ENCODE measurements at regions not wholly inside any gene's neighbourhood (a gene's known extent, or its start where the extent isn't known, plus 50 kb on each side); places are given as distances from the start of the nearest gene placed in this dataset.

GRCh38 chr21:21714426-21714825, 716.2 kb downstream of the NCAM2 start:
- H3K9me3 ChIP-seq (ENCODE audit: insufficient read depth, low read length), result no peaks in the 10 kb centered on the region
- H3K79me2 ChIP-seq (ENCODE audit: low read length), result no peaks in the 10 kb centered on the region
- H3K27ac ChIP-seq (ENCODE audit: low read length), result no peak overlapping the region
- H3K9ac ChIP-seq (ENCODE audit: low read length), result no peak overlapping the region
- H4K20me1 ChIP-seq (ENCODE audit: insufficient read depth, low read length), result no peaks in the 10 kb centered on the region
- TF ChIP-seq CTCF (IDR thresholded peaks at IDR 0.05; ENCODE audit: low read depth, low read length), result no peak
- TF ChIP-seq EZH2phosphoT487 (IDR thresholded peaks at IDR 0.05; ENCODE audit: low read depth), result no peak
- no peak overlapping the region for H3K4me3 ChIP-seq (ENCODE audit: low read length)
- no peak overlapping the region for H2AFZ ChIP-seq (ENCODE audit: low read depth, low read length)
- no peak overlapping the region for H3K4me2 ChIP-seq (ENCODE audit: low read length)
- H3K27me3 ChIP-seq (ENCODE audit: low read depth, low read length), result no peaks in the 10 kb centered on the region
- H3K36me3 ChIP-seq (replicated peaks; ENCODE audit: low read depth, low read length), result no peaks in the 10 kb centered on the region
- no peaks in the 10 kb centered on the region for H3K4me1 ChIP-seq (ENCODE audit: low read length)

DNA sequence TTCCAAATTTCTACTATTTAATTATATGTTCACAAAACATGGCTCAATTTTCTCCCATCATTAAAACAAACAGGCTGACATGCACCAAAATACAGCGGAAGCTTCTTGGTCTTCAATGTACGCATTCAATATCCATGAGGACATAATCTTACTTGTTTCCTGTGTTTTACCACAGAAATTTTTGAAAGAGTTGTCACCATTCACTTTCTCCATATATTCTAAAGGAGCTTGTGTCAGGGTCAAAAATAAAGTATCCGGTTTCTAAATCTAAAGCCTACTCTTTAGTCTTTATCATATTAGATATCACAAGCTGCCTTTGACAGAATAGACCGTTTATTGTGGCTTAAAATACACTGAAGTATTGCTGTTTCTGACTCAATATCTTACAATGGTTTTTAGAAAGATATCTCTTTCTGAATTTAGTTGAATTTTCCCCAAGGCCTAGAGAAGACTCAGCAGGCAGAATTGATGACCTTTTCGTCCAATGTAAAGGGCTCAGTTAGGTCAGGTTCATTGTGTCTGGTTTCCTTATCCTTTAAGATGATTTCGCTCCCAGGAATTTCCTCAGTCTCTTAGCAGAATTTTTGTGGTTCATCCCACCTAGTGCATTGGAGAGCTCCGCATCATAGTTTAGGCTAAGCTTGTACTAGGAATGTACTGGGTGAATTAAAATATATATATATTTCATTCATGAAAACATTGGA, 717.2 kb downstream of the NCAM2 start:
- H4K20me1 ChIP-seq (ENCODE audit: insufficient read depth, low read length), result no peaks in the 10 kb centered on the region
- no peak overlapping the region for H3K4me2 ChIP-seq (ENCODE audit: low read length)
- H3K79me2 ChIP-seq (ENCODE audit: low read length), result no peaks in the 10 kb centered on the region
- no peak overlapping the region for H3K4me3 ChIP-seq (ENCODE audit: low read length)
- H3K9me3 ChIP-seq (ENCODE audit: insufficient read depth, low read length), result no peaks in the 10 kb centered on the region
- no peaks in the 10 kb centered on the region for H3K4me1 ChIP-seq (ENCODE audit: low read length)
- no peak overlapping the region for H2AFZ ChIP-seq (ENCODE audit: low read depth, low read length)
- TF ChIP-seq EZH2phosphoT487 (IDR thresholded peaks at IDR 0.05; ENCODE audit: low read depth) (no peak), CTCF (IDR thresholded peaks at IDR 0.05; ENCODE audit: low read depth, low read length) (no peak)
- no peaks in the 10 kb centered on the region for H3K36me3 ChIP-seq (replicated peaks; ENCODE audit: low read depth, low read length)
- H3K9ac ChIP-seq (ENCODE audit: low read length), result no peak overlapping the region
- H3K27ac ChIP-seq (ENCODE audit: low read length), result no peak overlapping the region
- H3K27me3 ChIP-seq (ENCODE audit: low read depth, low read length), result no peaks in the 10 kb centered on the region

DNA sequence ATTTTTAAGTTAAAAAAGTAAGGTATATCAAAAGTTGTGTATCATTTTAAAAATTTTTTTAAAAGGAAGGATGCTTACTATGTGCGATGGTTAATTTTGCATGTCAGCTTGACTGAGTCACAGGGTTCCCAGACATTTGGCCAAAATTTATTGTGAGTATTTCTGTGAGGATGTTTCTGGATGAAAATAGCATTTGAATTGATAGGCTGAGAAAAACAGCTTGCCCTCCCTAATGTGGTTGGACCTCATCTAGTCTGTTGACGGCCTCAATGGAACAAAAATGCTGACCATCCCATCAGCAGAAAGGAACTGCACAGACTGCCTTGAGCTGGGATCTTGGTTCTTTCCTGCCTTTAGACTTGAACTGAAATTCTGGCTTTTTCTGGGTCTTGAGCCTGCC, 724.5 kb downstream of the NCAM2 start:
- Histone ChIP-seq H3K9me3 (ENCODE audit: insufficient read depth, low read length) (no peaks in the 10 kb centered on the region), H3K9ac (ENCODE audit: low read length) (no peak overlapping the region), H2AFZ (ENCODE audit: low read depth, low read length) (no peak overlapping the region), H3K4me2 (ENCODE audit: low read length) (no peak overlapping the region), H3K36me3 (replicated peaks; ENCODE audit: low read depth, low read length) (no peaks in the 10 kb centered on the region), H3K4me1 (ENCODE audit: low read length) (no peaks in the 10 kb centered on the region), H3K27ac (ENCODE audit: low read length) (no peak overlapping the region), H4K20me1 (ENCODE audit: insufficient read depth, low read length) (no peaks in the 10 kb centered on the region), H3K79me2 (ENCODE audit: low read length) (no peaks in the 10 kb centered on the region), H3K4me3 (ENCODE audit: low read length) (no peak overlapping the region), H3K27me3 (ENCODE audit: low read depth, low read length) (no peaks in the 10 kb centered on the region)
- TF ChIP-seq EZH2phosphoT487 (IDR thresholded peaks at IDR 0.05; ENCODE audit: low read depth) (no peak), CTCF (IDR thresholded peaks at IDR 0.05; ENCODE audit: low read depth, low read length) (no peak)

GRCh38 chr21:21730512-21730911, 732.3 kb downstream of the NCAM2 start:
- Histone ChIP-seq H3K36me3 (replicated peaks; ENCODE audit: low read depth, low read length) (no peaks in the 10 kb centered on the region), H3K4me3 (ENCODE audit: low read length) (no peak overlapping the region), H3K79me2 (ENCODE audit: low read length) (no peaks in the 10 kb centered on the region), H4K20me1 (ENCODE audit: insufficient read depth, low read length) (no peaks in the 10 kb centered on the region), H2AFZ (ENCODE audit: low read depth, low read length) (no peak overlapping the region), H3K4me2 (ENCODE audit: low read length) (no peak overlapping the region), H3K4me1 (ENCODE audit: low read length) (no peaks in the 10 kb centered on the region), H3K27ac (ENCODE audit: low read length) (no peak overlapping the region), H3K27me3 (ENCODE audit: low read depth, low read length) (no peaks in the 10 kb centered on the region), H3K9ac (ENCODE audit: low read length) (no peak overlapping the region), H3K9me3 (ENCODE audit: insufficient read depth, low read length) (no peaks in the 10 kb centered on the region)
- no peak for TF ChIP-seq EZH2phosphoT487 (IDR thresholded peaks at IDR 0.05; ENCODE audit: low read depth)
- TF ChIP-seq CTCF (IDR thresholded peaks at IDR 0.05; ENCODE audit: low read depth, low read length), result no peak

All from OCI-LY3 (cell line).